ENCODE measurements at regions not wholly inside any gene's neighbourhood (a gene's known extent, or its start where the extent isn't known, plus 50 kb on each side); places are given as distances from the start of the nearest gene placed in this dataset.
"Not testable (repeated sequence)": the region's sequence is repeated elsewhere in the genome, so short reads cannot be mapped to it uniquely, and the experiment has no call there.

DNA sequence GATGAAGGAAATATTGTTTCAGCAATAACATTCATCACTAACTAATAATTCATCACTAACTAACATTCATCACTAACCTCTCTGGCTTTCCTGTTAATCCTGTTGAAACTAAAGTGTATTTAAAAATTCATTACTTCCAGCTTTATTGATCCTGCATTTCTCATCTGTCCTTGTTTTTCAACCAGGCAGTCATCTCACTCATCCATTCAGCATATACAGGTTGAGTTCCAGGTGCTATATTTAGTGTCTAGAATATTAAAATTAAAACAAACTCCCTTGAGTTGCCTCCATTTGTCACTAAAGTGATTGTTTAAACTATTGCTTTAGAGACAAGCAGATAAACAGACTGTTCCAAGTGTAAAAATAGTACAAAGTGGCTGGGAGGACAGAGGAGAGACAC lies 58.1 kb downstream of the ATXN7L3B start:
- no peak for DNase-seq

DNA sequence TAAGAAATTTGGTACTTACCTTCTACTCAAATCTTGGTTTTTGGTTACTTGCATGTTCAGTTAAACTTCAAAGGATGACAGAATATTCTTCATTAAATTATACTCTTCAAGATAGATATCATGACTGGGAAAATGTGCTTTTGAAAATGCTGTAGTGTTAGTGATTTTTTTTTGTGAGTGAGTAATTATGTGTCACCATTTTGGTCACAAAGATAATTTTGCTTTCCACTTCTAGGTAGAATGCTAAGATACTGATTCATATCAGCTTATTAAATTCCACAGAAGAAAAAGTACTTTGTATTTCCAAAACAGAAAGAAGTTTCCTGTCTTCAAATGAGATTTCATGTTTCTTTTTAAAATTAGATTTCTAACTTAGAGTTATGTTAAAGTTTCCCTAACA lies 61.2 kb downstream of the ATXN7L3B start:
- DNase-seq, result no peak

DNA sequence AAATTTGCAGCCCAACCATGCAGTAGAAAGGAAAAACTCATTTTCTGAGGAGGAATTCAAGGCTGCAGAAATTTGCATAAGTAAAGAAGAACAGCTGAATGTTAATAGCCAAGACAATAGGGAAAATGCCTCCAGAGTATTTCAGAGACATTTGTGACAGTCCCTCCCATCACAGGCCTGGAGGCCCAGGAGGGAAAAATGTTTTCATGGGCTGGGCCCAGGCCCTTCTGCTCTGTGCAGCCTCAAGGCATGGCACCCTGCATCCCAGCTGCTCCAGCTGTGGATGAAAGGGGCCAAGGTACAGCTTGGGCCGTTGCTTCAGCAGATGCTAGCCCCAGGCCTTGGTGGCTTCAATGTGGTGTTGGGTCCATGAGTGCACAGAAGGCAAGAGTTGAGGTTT lies 62.3 kb downstream of the ATXN7L3B start:
- DNase-seq, result no peak

DNA sequence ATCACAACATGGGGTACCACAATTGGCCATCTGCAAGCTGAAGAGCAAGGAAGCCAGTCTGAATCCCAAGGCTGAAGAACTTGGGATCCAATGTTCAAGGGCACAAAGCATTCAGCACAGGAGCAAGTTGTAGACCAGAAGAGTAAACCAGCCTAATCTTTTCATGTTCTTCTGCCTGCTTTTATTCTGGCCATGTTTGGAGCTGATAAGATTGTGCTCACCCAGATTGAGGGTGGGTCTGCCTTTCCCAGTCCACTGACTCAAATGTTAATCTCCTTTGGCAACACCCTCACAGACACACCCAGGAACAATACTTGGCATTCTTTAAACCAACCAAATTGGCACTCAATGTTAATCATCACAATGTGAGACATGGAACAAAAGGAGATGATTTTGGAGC lies 63.2 kb downstream of the ATXN7L3B start:
- not testable (repeated sequence) for DNase-seq

DNA sequence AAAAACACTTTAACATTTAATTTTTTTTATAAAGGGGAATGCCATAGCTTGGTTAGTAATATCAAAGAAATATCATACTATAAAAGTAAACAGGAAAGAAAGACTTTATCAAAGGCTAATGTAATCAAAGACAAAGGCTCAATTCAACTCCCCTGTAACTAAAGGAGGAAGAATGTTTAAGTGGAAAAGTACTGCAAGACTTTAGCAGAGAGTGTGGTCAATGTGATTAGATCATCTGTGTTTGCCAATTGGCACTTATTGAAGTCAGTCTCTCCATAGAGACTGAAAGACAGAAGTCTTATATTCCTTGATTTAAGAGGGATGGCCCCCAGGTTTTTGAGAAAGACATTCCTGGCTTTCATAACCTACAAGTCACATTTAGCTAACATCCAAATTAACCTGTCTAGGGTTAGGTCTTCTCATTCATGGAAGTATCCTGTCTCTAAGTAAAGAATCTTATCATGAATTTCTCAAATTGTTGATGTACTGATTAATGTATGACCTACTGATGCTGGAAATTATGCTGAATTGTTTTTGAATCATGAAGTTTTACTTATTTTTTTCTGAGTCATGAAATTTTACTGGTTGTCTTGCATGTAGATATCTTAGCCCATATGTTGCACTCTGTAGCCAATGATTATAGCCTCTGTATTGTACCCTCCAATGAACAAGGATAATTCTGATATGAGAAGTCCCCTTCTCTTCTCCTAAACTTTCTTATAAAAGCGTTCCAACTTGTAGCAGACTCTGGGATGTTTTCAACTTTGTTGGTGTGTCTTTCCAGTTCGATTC lies 65.4 kb downstream of the ATXN7L3B start:
- no peak for DNase-seq

DNA sequence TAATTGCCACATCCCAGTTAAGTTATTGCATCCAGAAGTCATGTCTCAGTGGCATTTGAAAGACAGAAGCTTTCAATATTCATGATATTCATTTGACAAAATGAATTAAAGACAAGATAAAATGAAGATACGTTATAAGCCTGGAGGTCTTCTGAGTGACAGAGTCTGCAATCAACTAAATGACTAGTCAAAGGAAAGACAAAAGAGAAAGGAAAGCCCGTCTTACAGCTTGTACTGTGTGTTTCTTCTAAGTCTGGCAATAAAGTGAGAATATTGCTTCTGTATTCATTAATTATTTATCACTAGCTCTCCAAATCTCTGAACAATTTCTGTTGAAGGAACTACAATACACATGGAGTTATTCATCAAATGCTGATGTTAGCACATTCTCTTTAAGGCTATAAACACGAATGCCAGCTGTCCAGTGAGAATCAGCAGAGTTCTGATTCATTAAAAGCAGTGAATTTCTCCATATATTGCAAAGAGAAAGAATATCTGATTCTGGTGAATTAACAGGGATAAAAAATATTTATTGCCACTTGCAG lies 70.7 kb downstream of the ATXN7L3B start:
- DNase-seq, result no peak

DNA sequence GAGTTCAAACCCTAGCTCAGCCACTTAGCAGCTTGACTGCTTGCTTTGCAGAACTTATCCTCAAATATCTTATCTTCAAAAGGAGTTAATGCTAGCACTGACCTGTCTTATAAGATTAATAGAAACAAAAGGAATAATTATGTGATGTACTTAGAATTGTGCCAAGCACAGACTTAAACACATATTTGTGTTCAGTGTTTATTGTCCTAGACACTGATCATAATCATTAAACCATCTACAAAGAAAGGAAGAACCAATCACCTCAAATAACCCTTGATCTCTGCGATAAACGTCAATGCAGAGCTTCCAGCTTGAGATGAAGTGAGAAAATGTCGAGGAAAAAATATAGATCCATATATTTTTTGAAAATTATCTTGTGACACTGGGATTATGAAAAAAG lies 73.1 kb downstream of the ATXN7L3B start:
- DNase-seq, result no peak

DNA sequence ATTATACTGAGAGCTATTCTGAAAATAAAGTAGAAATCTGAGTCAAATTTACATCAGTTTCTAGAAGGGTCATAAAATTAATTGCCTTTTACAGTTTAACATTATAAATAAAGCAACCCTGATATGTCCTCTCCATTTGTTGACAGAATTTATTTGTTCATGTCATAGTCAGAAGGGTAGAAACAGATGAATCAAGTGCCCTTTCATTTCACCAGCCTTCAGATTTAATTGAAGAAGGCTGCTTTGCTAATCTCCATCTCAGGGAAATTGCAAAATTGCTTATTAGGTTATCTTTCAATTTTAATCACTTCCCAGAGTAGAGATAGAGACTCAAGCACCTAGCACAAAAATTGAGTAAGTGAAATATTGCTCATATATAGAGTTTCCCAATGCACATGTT lies 76.8 kb downstream of the ATXN7L3B start:
- DNase-seq, result no peak

DNA sequence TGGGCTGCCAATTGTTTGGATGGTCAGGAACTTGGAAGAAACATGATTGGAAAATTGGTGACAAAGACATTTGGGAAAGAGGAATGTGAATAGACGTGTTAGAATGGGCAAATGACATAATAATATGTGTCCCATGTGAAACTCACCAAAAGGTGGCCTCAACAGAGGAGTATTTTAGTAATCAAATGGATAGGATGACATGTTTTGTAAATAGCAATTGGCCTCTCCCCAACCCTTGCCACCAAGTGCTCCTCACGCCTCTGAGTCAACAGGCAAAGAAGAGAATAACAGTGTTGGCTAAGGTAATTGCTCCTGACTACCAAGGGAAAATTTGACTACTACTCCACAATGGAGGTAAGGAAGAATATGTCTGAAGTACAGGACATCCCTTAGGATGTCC lies 81.4 kb downstream of the ATXN7L3B start:
- DNase-seq, result no peak

DNA sequence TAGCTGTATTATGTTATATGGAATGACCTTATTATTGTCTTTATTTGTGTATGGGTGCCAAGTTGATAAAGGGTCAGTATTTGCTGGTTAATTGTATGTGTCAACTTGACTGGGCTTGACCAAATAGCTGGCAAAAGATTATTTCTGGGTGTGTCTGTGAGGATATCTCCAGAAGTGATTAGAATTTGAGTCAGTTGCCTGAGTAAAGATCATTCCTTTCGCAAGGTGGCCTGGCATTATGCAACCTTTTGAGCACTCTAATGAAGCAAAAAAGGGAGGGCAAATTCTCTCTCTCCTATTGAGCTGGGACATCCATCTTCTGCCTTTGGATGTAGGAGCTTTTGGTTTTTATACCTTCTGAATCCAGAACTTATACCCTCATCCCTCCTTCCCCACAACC lies 82.2 kb downstream of the ATXN7L3B start:
- no peak for DNase-seq

DNA sequence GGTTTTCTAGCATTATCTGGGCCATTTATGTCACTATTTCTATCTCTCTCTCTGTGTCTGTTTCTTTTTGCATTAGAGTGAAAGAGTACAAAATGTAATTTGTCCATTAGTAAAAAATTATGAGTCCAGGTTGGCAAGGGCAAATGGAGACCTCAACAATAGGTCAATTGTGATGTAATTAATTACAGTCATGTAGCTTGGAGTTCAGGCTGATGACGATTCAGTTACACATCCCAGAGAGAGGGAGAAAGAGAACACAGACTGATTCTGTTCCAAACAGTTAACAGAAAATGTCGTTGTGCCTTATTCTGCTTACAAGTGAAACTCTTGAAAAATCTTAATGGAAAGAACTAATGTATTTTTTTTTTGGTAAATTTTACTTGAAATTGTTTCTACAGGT lies 83.3 kb downstream of the ATXN7L3B start:
- no peak for DNase-seq

DNA sequence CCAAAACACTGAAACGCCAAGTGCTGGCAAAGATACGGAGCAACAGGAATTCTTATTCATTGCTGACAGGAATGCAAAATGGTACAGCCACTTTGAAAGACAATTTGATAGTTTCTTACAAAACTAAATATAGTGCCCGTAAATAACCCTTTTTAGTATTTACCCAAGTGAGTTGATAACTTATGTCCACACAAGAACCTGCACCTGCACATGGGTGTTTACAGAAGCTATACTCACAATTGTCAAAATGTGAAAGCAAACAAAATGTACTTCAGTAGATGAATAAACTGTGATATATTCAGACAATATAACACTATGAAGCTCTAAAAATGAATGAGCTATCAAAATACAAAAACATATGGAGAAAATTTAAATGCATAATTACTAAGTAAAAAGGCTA lies 86.6 kb downstream of the ATXN7L3B start:
- DNase-seq, result no peak

DNA sequence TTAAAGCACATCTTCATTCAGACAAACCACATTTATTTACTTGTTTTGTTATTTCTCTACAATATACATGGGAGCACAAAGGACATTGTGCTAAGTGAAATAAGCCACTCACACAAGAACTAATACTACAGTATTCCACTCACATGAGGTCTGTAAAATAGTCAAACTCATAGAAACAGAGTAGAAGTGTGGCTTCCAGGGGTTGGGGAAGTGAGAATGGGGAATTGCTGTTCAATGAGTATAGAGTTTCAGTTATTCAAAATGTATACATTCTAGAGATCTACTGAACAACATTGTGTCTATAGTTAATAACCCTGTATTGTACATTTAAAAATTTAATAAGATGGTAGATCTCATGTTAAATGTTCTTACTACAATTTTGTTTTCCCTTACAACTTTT lies 88.8 kb downstream of the ATXN7L3B start:
- no peak for DNase-seq

DNA sequence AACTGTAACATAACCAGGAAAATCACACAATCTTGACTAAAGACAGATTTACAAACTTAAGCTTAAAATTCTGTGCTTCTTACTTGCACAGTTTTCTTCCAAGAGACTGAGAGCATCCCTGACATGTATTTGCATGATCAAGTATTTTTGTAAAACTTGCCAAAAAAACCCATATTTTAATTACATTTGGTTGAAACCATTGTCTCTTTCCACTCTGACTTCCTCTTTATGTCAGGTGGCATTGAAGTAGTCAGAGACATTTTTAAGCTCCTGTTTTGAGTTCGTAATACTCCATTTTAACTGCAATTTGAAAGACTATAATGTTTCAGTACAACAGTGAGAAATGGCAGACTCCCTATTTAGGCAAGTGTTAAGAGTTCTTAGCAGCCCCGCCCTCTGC lies 103.6 kb downstream of the ATXN7L3B start:
- DNase-seq, result no peak

DNA sequence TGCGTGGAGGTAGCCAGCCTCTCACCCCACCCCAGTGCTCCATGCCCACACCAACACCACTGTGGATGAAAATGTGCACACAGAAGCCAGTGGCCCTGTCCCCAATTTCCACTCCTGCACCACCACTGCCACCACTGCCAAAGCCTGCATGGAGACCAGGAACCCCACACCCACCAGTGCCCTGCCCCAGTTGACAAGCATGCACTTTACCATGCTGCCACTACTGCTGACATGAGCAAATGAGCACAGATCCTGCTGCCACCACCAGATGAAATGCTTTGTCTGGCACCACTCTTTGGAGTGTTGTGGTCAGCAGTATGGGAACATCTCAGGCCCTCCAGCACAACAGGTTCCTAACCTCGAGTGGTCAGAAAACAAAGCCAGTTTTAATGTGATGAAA lies 104.1 kb downstream of the ATXN7L3B start:
- DNase-seq, result no peak

DNA sequence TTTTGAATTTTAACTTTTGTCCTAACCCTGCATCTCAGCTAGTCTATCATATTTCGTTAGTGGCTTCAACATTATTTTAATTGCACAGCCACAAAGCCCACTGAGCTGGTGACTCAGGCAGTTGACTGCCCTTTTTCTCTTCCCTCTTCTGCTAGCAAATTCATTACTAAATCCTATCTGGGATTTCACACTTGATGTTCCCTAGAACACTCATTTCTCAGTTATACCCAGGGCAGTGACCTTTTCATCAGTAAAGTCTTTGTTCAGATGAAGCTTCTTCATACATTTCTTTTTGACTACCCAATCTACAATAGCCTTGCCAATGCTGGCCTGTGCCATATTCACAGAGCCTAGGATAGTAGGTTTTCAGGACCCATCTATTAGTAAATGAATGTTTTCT lies 107.0 kb downstream of the ATXN7L3B start:
- DNase-seq, result no peak

DNA sequence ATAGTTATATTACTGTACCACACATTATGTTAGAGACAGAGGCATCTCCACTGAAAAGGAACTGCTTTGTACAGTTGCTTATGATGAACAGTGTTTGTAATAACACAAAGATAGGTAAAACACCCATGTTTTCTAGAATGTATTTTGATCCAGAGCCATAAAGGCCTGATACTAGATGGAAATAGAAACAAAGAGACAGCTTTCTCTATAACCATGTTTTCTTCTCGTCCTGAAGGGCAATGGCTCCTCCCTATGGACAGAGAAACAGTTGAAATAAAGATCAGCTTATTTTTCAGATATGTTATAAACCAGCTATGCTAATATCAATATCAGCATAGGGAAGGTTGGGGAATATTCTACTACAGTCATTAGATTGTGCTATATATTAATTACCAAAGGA lies 109.2 kb downstream of the ATXN7L3B start:
- DNase-seq, result no peak

DNA sequence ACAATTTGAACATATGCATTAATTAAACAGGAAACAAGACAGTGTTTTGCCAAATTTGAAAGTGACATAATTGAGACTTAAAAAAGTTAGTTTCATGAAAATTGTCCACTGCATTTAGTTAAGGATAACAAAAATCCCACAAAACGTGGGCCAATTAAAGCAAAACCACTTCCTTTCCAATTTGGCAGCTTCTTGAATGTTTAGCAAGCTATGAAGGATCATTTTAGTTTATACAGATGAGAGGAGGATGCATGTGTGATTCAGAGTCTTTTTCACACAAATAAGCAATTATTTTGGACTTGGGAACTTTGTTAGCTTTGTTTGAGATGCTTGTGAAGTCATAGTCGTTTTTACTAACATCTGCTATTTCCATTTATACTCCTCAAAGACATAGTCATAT lies 109.6 kb downstream of the ATXN7L3B start:
- DNase-seq, result no peak

DNA sequence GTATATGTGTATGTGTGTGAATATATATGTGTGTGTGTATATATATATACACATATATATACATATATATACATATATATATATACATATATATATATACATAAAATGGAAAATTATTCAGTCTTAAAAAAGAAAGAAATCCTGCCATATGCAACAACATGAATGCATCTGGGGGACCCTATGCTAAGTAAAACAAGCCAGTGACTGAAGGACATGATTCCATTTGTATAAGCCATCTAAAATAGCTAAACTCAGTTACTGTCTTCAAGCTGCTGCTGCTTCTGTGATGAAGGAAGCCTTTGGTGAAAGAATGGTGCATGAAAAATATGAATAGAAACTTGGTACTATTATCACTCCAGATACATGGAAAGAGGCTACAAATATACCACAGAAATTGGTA lies 118.6 kb downstream of the ATXN7L3B start:
- DNase-seq, result no peak

DNA sequence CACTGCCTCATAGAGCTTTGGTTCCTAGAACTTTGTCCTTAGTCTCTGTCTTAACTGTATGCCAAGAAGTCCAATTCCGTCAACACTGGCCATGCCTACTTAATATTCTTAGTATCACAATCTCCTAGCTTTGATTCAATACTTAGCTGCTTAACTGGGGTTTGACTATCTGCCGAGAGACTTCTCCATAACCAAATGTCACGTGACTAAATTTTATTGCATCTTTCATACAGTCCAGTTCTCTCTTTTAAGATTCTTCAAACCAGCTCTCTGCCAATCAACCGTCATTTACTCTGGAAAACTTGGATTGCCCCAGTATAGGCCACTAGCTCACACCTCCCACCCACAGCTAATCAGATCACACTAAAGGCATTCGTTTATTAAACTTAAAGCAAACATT lies 122.8 kb downstream of the ATXN7L3B start:
- no peak for DNase-seq

DNA sequence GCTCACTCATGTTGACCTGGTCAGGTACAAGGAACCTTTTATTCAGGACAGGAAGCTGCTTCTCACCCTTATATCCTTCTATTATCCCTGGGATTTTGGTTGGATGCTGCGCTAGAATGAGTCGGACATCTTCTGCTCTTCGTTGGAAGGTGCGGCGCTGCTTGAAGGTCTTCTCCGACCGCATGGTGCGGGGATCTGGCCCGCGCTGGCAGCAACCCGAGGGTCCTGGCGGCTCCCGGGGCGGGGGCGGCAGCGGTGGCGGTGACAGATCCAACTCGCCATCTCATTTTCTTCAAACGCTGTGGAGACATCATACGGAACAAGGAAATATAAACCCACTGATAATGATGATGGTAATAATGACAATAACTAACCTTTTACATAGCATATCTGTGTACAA lies 126.3 kb downstream of the ATXN7L3B start:
- no peak for DNase-seq

DNA sequence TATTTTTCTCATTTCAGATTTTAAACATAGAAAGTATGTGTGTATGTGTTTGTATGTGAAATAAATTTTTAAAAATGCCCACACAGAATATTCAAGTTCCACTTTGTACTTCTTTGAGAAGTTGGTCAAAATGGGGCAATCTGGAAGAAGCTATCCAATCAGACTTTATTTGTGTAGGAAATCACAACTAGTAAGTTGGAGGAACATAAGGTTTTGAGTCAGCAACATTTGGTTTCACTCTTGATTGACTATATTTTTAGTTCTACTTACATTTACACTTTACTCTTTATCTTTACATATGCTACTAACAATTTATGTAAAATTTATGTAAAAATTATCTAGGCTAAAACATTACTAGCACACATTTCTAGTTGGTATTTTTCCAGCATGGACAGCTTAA lies 128.1 kb downstream of the ATXN7L3B start:
- no peak for DNase-seq

DNA sequence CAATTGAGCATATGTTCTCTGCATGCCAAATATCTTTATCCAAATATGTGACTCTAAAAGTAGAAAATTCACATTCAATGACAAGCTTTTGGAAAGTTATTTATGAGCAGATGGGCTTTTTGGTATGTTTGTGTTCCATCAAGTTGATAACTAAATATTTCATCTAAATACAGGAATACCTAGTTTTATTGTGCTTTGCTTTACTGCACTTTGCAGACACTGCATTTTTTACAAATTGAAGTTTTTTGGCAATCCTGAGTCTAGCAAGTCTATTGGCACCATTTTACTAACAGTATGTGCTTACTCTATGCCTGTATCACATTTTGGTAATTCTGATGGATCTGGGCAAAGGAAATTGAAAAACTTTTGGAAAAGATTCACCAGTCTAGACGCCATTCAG lies 133.8 kb downstream of the ATXN7L3B start:
- DNase-seq, result no peak

DNA sequence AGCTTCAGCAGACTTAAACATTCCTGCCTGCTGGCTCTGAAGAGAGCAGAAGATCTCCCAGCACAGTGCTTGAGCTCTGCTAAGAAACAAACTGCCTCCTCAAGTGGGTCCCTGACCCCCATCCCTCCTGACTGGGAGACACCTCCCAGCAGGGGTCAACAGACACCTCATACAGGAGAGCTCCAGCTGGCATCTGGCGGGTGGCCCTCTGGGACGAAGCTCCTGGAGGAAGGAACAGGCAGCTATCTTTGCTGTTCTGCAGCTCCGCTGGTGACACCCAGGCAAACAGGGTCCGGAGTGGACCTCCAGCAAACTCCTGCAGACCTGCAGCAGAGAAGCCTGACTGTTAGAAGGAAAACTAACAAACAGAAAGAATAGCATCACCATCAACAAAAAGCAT lies 139.3 kb downstream of the ATXN7L3B start:
- not testable (repeated sequence) for DNase-seq

DNA sequence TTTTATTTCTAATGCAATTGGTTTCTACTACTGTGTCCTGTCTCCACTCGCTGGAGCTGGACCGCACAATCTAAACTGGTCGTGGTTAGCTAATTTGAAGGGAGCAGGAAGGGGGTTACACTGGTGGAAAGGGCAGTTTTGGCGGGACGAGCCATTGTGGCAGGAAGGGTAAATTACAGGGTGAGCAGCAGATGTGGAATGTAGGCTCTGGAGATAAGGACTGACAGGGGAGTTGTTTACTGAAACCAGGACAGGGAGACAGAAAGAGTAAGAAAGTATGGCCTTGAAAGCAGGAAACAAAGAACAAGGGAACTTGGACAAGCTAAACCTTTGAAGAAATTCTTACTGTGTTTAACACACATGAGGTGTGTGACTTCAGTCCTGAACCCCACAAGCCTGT lies 147.8 kb downstream of the ATXN7L3B start:
- no peak for DNase-seq

All from T-helper 1 cell (primary cell).